ENCODE measurements at regions not wholly inside any gene's neighbourhood (a gene's known extent, or its start where the extent isn't known, plus 50 kb on each side); places are given as distances from the start of the nearest gene placed in this dataset.
"Not testable (repeated sequence)": the region's sequence is repeated elsewhere in the genome, so short reads cannot be mapped to it uniquely, and the experiment has no call there.

GRCh38 chr4:64727391-64727790 is 318.1 kb upstream of the TECRL start:
- H3K4me3 ChIP-seq (ENCODE audit: insufficient read depth, low read depth, low read length); H3K27me3 ChIP-seq (ENCODE audit: control insufficient read depth, insufficient read depth, low read length); H3K36me3 ChIP-seq (replicated peaks; ENCODE audit: control insufficient read depth, insufficient read depth, low read length); DNase-seq: not testable (repeated sequence)

- no peaks in the 10 kb centered on the region for H3K27me3 ChIP-seq (ENCODE audit: control insufficient read depth, insufficient read depth, low read length)
- no peaks in the 10 kb centered on the region for H3K36me3 ChIP-seq (replicated peaks; ENCODE audit: control insufficient read depth, insufficient read depth, low read length)
- DNase-seq = no peak
- H3K4me3 ChIP-seq (ENCODE audit: insufficient read depth, low read depth, low read length) = no peak overlapping the region
Measured at GRCh38 chr4:64724689-64725088, 315.4 kb upstream of the TECRL start.

DNA sequence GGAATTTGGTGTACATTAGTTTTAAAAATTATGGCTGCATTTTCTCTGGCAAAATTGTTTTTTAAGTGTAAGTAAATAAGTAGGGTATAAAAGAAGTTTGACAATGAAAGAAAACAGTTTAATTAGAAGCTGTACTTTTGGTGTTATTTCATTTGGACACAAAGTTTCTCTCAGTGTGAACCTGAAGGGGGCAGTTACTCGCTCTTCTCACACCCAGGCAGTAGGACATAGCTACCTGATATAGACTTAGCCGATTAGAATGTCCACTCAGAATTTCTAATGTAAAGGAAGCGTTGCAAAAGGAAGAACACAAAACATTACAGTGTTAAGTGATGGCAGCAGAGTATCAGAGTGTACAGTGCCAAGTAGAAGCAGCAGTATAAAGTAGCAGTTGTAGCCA is 311.9 kb upstream of the TECRL start:
- no peak overlapping the region for H3K4me3 ChIP-seq (ENCODE audit: insufficient read depth, low read depth, low read length)
- H3K27me3 ChIP-seq (ENCODE audit: control insufficient read depth, insufficient read depth, low read length) = no peaks in the 10 kb centered on the region
- H3K36me3 ChIP-seq (replicated peaks; ENCODE audit: control insufficient read depth, insufficient read depth, low read length) = no peaks in the 10 kb centered on the region
- no peak for DNase-seq

- Histone ChIP-seq H3K27me3 (ENCODE audit: control insufficient read depth, insufficient read depth, low read length) (no peaks in the 10 kb centered on the region), H3K36me3 (replicated peaks; ENCODE audit: control insufficient read depth, insufficient read depth, low read length) (no peaks in the 10 kb centered on the region), H3K4me3 (ENCODE audit: insufficient read depth, low read depth, low read length) (no peak overlapping the region)
- DNase-seq = no peak
Measured at GRCh38 chr4:64718091-64718490, 308.8 kb upstream of the TECRL start.

GRCh38 chr4:64715741-64716140 is 306.5 kb upstream of the TECRL start:
- no peaks in the 10 kb centered on the region for H3K36me3 ChIP-seq (replicated peaks; ENCODE audit: control insufficient read depth, insufficient read depth, low read length)
- no peak overlapping the region for H3K4me3 ChIP-seq (ENCODE audit: insufficient read depth, low read depth, low read length)
- no peak for DNase-seq
- H3K27me3 ChIP-seq (ENCODE audit: control insufficient read depth, insufficient read depth, low read length) = no peaks in the 10 kb centered on the region

- DNase-seq = no peak
Measured at GRCh38 chr4:64713256-64713840, 304.1 kb upstream of the TECRL start.

DNA sequence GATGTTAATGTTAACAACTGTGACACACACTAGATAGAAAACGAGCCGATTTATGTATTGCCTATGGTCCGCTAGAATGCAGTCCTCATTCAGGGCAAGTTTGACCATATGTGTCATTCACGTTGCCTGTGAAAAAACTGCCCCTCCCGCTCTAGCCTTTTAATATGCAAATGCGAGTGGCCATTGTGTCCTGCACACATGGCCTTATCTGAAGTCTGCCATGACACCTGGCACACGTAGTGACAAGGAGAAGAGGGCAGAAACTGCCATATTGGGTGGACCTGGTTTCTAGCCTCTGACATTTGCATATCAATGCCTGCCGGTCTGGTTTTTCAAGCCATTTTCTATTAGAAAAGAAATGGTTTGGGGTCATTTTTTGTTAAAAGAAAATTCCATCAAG is 303.3 kb upstream of the TECRL start:
- Histone ChIP-seq H3K4me3 (ENCODE audit: insufficient read depth, low read depth, low read length) (no peak overlapping the region), H3K27me3 (ENCODE audit: control insufficient read depth, insufficient read depth, low read length) (no peaks in the 10 kb centered on the region), H3K36me3 (replicated peaks; ENCODE audit: control insufficient read depth, insufficient read depth, low read length) (no peaks in the 10 kb centered on the region)

More at GRCh38 chr4:64713256-64713840, 304.1 kb upstream of the TECRL start:
- H3K36me3 ChIP-seq (replicated peaks; ENCODE audit: control insufficient read depth, insufficient read depth, low read length) = no peaks in the 10 kb centered on the region
- H3K4me3 ChIP-seq (ENCODE audit: insufficient read depth, low read depth, low read length) = no peak overlapping the region
- H3K27me3 ChIP-seq (ENCODE audit: control insufficient read depth, insufficient read depth, low read length) = no peaks in the 10 kb centered on the region

GRCh38 chr4:64705989-64706388 is 296.7 kb upstream of the TECRL start:
- Histone ChIP-seq H3K4me3 (ENCODE audit: insufficient read depth, low read depth, low read length) (no peak overlapping the region), H3K27me3 (ENCODE audit: control insufficient read depth, insufficient read depth, low read length) (no peaks in the 10 kb centered on the region), H3K36me3 (replicated peaks; ENCODE audit: control insufficient read depth, insufficient read depth, low read length) (no peaks in the 10 kb centered on the region)
- no peak for DNase-seq

More for the DNA sequence above, 303.3 kb upstream of the TECRL start:
- no peak for DNase-seq

GRCh38 chr4:64698171-64698570 is 288.9 kb upstream of the TECRL start:
- Histone ChIP-seq H3K36me3 (replicated peaks; ENCODE audit: control insufficient read depth, insufficient read depth, low read length) (no peaks in the 10 kb centered on the region), H3K4me3 (ENCODE audit: insufficient read depth, low read depth, low read length) (no peak overlapping the region), H3K27me3 (ENCODE audit: control insufficient read depth, insufficient read depth, low read length) (no peaks in the 10 kb centered on the region)
- DNase-seq = no peak

DNA sequence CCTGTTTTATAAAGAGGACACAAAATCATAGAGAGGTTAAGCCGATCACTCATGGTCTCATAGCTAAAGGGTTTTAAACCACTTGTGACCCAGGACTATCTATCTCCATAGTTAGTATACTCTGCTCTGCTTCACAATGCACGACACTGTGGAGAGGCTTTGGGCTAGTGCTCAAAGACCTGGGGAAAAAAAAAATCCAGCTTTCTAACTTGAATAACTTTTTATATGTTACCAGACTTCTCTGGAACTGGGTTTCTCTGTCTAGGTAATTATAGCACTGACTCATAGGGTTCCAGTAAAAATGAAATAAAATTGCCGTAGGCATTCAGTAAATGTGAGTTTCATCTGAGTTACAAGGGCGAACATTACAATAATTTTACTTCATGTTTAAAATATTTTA is 273.7 kb upstream of the TECRL start:
- H3K4me3 ChIP-seq (ENCODE audit: insufficient read depth, low read depth, low read length) = no peak overlapping the region
- H3K36me3 ChIP-seq (replicated peaks; ENCODE audit: control insufficient read depth, insufficient read depth, low read length) = no peaks in the 10 kb centered on the region
- H3K27me3 ChIP-seq (ENCODE audit: control insufficient read depth, insufficient read depth, low read length) = no peaks in the 10 kb centered on the region
- no peak for DNase-seq

DNA sequence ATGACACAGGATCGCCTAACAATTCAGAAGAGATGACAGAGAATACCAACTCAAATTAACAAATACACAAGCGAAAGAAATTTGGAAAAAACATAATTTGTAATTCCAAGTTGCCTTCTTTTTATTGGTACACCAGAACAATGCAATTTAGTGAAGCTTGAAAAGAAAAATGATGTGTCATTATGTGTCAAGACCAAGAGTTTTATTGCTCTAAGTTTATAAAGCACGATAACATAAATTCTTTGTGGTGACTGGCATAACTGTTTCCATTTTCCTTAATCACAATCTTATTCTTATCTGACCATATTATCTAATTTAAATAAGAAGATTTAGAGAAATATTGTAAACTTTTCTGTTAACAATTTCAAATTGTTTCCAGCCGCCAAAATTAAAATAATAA is 273.2 kb upstream of the TECRL start:
- no peak overlapping the region for H3K4me3 ChIP-seq (ENCODE audit: insufficient read depth, low read depth, low read length)
- H3K36me3 ChIP-seq (replicated peaks; ENCODE audit: control insufficient read depth, insufficient read depth, low read length) = no peaks in the 10 kb centered on the region
- no peaks in the 10 kb centered on the region for H3K27me3 ChIP-seq (ENCODE audit: control insufficient read depth, insufficient read depth, low read length)
- no peak for DNase-seq

DNA sequence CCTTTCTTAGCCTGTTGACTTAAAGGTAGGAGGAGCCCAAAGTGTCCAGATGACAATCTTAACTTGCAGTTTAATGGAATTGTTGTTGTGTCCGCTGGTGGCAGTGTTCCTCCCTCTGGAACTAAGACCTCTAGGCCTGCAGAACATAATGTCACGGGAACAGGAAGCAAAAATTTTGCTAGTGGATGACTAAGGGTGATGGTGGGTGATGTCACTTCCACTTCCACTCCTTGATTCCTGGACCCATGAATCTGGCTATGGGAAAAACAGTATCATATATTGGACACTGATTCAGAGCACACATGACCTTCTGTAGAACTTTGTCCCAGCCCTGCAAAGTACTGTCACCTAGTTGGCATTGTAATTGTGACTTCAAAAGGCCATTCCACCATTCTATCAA is 263.9 kb upstream of the TECRL start:
- not testable (repeated sequence) for H3K36me3 ChIP-seq (replicated peaks; ENCODE audit: control insufficient read depth, insufficient read depth, low read length); H3K4me3 ChIP-seq (ENCODE audit: insufficient read depth, low read depth, low read length); DNase-seq; H3K27me3 ChIP-seq (ENCODE audit: control insufficient read depth, insufficient read depth, low read length)

- no peak for DNase-seq
- no peaks in the 10 kb centered on the region for H3K36me3 ChIP-seq (replicated peaks; ENCODE audit: control insufficient read depth, insufficient read depth, low read length)
- H3K4me3 ChIP-seq (ENCODE audit: insufficient read depth, low read depth, low read length) = no peak overlapping the region
- H3K27me3 ChIP-seq (ENCODE audit: control insufficient read depth, insufficient read depth, low read length) = no peaks in the 10 kb centered on the region
Measured at GRCh38 chr4:64670647-64671046, 261.4 kb upstream of the TECRL start.

DNA sequence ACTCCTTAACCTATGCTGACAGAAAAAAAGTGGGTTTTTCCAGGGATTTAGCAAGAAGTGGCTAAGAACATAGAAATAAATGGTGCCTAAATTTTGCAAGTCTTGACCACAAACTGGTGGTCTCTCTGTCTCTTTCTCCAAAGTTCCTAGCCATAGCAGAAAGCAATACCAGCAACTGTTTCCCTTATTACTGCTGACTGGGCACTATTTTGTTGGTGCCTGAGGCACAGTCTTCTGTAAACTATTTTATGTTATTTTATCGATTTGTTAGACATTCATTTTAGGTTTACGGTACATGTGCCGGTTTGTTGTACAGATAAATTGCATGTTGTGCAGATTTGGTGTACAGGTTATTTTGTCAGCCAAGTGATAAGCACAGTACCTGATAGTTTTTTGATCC is 234.6 kb upstream of the TECRL start:
- Histone ChIP-seq H3K36me3 (replicated peaks; ENCODE audit: control insufficient read depth, insufficient read depth, low read length) (no peaks in the 10 kb centered on the region), H3K27me3 (ENCODE audit: control insufficient read depth, insufficient read depth, low read length) (no peaks in the 10 kb centered on the region), H3K4me3 (ENCODE audit: insufficient read depth, low read depth, low read length) (no peak overlapping the region)
- no peak for DNase-seq

GRCh38 chr4:64642936-64643335 is 233.7 kb upstream of the TECRL start:
- H3K27me3 ChIP-seq (ENCODE audit: control insufficient read depth, insufficient read depth, low read length) = no peaks in the 10 kb centered on the region
- H3K36me3 ChIP-seq (replicated peaks; ENCODE audit: control insufficient read depth, insufficient read depth, low read length) = no peaks in the 10 kb centered on the region
- DNase-seq = no peak
- no peak overlapping the region for H3K4me3 ChIP-seq (ENCODE audit: insufficient read depth, low read depth, low read length)

GRCh38 chr4:64640402-64640801 is 231.2 kb upstream of the TECRL start:
- not testable (repeated sequence) for H3K36me3 ChIP-seq (replicated peaks; ENCODE audit: control insufficient read depth, insufficient read depth, low read length); H3K27me3 ChIP-seq (ENCODE audit: control insufficient read depth, insufficient read depth, low read length); H3K4me3 ChIP-seq (ENCODE audit: insufficient read depth, low read depth, low read length); DNase-seq

Measured in H7 (cell line).